ENCODE measurements at regions not wholly inside any gene's neighbourhood (a gene's known extent, or its start where the extent isn't known, plus 50 kb on each side); places are given as distances from the start of the nearest gene placed in this dataset.

DNA sequence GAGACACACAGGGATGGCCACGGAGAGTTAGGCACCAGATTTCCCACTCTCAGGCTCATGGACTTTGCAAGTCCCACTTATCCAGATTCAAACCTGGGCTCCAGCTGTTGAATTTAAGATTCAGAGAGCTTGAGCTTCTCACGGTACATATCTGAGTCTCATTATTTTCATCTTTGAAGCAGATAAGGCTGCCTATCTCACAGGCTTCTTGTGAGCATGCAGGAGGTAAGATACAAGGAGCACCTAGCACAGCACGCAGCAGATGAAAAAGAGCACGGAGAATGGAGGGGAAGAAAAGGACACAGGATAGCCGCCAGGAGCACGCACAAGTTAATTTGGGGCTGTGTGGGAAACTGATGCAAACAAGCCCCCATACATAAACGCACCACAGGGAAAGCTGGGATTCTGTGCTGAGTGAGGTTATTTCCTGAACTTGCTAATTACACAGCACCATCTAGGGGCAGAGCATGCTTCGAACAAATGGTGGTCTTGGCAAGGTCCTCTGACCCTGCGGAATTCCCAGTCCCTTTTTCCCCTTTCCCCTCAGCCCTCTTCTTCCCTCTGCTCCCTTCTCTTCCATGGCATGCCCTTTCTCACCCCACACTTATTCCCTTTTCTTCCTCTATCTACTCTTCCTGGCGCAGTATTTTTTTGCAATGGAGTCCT lies 134.7 kb upstream of the VANGL1 start:
- peaks cover 0 to 5% (median 0%) of the 10 kb centered on the region in 4 donors for H3K27me3 ChIP-seq (ENCODE audit: control insufficient read depth in 4 of 4, insufficient read depth in 4 of 4, low read length in 3 of 4)
- 40% methylated on average over 10 of the region's 10 CpGs for whole genome bisulfite sequencing

DNA sequence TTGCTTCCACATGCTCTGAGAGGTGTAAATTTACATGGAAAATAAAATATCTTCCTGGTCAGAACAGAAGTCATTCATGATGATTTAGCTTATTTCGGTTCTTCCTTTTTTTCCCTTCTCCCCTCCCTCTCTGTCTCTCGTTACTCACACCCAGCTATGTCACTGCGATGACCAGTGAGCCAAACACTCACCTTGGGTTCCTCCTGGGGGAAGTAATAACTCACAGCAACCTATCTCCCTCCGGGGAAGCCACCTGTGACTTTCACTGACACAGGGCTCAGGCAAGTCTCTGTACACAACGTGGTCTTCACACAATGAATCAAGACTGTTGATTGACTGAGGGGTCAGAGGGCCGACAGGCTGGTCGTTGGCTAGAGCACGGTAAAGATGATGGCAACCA lies 135.3 kb upstream of the VANGL1 start:
- no peaks in the 10 kb centered on the region for H3K36me3 ChIP-seq (ENCODE audit: control insufficient read depth in 4 of 4, insufficient read depth in 3 of 4, low read depth in 1 of 4, low read length in 3 of 4)
- 35% methylated on average over 8 of the region's 8 CpGs for WGBS
- no peaks in the 10 kb centered on the region for H3K9me3 ChIP-seq (ENCODE audit: control insufficient read depth in 4 of 4, low read length in 3 of 4)
- H3K9ac ChIP-seq (ENCODE audit: low read depth in 1 of 2, low read length in 2 of 2): no peak overlapping the region
- no peak overlapping the region for H3K27ac ChIP-seq (ENCODE audit: low read depth in 1 of 2, low read length in 2 of 2)
- H3K4me3 ChIP-seq (ENCODE audit: low read depth in 1 of 3, low read length in 3 of 3): no peak overlapping the region
- no peak for DNase-seq (ENCODE audit: low spot score)
- H3K27me3 ChIP-seq (ENCODE audit: control insufficient read depth in 4 of 4, insufficient read depth in 4 of 4, low read length in 3 of 4): peaks cover 0 to 5% (median 0%) of the 10 kb centered on the region in 4 donors
- H3K4me1 ChIP-seq (ENCODE audit: control insufficient read depth in 4 of 4, insufficient read depth in 4 of 4, low read length in 3 of 4): no peaks in the 10 kb centered on the region
- TF ChIP-seq RXRA (IDR thresholded peaks at IDR 0.05): no peak
- TF ChIP-seq, protein P1, sequence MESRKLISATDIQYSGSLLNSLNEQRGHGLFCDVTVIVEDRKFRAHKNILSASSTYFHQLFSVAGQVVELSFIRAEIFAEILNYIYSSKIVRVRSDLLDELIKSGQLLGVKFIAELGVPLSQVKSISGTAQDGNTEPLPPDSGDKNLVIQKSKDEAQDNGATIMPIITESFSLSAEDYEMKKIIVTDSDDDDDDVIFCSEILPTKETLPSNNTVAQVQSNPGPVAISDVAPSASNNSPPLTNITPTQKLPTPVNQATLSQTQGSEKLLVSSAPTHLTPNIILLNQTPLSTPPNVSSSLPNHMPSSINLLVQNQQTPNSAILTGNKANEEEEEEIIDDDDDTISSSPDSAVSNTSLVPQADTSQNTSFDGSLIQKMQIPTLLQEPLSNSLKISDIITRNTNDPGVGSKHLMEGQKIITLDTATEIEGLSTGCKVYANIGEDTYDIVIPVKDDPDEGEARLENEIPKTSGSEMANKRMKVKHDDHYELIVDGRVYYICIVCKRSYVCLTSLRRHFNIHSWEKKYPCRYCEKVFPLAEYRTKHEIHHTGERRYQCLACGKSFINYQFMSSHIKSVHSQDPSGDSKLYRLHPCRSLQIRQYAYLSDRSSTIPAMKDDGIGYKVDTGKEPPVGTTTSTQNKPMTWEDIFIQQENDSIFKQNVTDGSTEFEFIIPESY (IDR thresholded peaks at IDR 0.05): no peak
- TF ChIP-seq, protein P2, sequence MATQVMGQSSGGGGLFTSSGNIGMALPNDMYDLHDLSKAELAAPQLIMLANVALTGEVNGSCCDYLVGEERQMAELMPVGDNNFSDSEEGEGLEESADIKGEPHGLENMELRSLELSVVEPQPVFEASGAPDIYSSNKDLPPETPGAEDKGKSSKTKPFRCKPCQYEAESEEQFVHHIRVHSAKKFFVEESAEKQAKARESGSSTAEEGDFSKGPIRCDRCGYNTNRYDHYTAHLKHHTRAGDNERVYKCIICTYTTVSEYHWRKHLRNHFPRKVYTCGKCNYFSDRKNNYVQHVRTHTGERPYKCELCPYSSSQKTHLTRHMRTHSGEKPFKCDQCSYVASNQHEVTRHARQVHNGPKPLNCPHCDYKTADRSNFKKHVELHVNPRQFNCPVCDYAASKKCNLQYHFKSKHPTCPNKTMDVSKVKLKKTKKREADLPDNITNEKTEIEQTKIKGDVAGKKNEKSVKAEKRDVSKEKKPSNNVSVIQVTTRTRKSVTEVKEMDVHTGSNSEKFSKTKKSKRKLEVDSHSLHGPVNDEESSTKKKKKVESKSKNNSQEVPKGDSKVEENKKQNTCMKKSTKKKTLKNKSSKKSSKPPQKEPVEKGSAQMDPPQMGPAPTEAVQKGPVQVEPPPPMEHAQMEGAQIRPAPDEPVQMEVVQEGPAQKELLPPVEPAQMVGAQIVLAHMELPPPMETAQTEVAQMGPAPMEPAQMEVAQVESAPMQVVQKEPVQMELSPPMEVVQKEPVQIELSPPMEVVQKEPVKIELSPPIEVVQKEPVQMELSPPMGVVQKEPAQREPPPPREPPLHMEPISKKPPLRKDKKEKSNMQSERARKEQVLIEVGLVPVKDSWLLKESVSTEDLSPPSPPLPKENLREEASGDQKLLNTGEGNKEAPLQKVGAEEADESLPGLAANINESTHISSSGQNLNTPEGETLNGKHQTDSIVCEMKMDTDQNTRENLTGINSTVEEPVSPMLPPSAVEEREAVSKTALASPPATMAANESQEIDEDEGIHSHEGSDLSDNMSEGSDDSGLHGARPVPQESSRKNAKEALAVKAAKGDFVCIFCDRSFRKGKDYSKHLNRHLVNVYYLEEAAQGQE (IDR thresholded peaks at IDR 0.05): no peak
- no peak for TF ChIP-seq HNF4G (IDR thresholded peaks at IDR 0.05)

More for the DNA sequence above, 134.7 kb upstream of the VANGL1 start:
- H3K27ac ChIP-seq (ENCODE audit: low read depth in 1 of 2, low read length in 2 of 2): no peak overlapping the region
- no peak overlapping the region for H3K4me3 ChIP-seq (ENCODE audit: low read depth in 1 of 3, low read length in 3 of 3)
- TF ChIP-seq FOXA2 (IDR thresholded peaks at IDR 0.05) (no peak), EGR1 (IDR thresholded peaks at IDR 0.05; ENCODE audit: low read depth in 2 of 2) (no peak), NR2F2 (IDR thresholded peaks at IDR 0.05) (no peak), TAF1 (conservative IDR thresholded peaks at IDR 0.05) (no peak), HNF4G (IDR thresholded peaks at IDR 0.05) (no peak), RAD21 (IDR thresholded peaks at IDR 0.05) (peak; percentile 62 to 66)
- TF ChIP-seq, protein P3, sequence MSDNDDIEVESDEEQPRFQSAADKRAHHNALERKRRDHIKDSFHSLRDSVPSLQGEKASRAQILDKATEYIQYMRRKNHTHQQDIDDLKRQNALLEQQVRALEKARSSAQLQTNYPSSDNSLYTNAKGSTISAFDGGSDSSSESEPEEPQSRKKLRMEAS (IDR thresholded peaks at IDR 0.05): no peak
- TF ChIP-seq, protein P1 (IDR thresholded peaks at IDR 0.05): no peak
- TF ChIP-seq, protein P4, sequence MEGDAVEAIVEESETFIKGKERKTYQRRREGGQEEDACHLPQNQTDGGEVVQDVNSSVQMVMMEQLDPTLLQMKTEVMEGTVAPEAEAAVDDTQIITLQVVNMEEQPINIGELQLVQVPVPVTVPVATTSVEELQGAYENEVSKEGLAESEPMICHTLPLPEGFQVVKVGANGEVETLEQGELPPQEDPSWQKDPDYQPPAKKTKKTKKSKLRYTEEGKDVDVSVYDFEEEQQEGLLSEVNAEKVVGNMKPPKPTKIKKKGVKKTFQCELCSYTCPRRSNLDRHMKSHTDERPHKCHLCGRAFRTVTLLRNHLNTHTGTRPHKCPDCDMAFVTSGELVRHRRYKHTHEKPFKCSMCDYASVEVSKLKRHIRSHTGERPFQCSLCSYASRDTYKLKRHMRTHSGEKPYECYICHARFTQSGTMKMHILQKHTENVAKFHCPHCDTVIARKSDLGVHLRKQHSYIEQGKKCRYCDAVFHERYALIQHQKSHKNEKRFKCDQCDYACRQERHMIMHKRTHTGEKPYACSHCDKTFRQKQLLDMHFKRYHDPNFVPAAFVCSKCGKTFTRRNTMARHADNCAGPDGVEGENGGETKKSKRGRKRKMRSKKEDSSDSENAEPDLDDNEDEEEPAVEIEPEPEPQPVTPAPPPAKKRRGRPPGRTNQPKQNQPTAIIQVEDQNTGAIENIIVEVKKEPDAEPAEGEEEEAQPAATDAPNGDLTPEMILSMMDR (IDR thresholded peaks at IDR 0.05; ENCODE audit: low read depth, low read length, missing input control): peak; percentile 19
- TF ChIP-seq, protein P2 (IDR thresholded peaks at IDR 0.05): no peak
- DNase-seq (ENCODE audit: low spot score): no peak
- no peaks in the 10 kb centered on the region for H3K36me3 ChIP-seq (ENCODE audit: control insufficient read depth in 4 of 4, insufficient read depth in 3 of 4, low read depth in 1 of 4, low read length in 3 of 4)
- H3K9ac ChIP-seq (ENCODE audit: low read depth in 1 of 2, low read length in 2 of 2): no peak overlapping the region
- H3K4me1 ChIP-seq (ENCODE audit: control insufficient read depth in 4 of 4, insufficient read depth in 4 of 4, low read length in 3 of 4): no peaks in the 10 kb centered on the region
- no peaks in the 10 kb centered on the region for H3K9me3 ChIP-seq (ENCODE audit: control insufficient read depth in 4 of 4, low read length in 3 of 4)

Measured in liver (tissue), 8 donors.